Neural cell (in vitro differentiated cells): ENCODE measurements at regions not wholly inside any gene's neighbourhood (a gene's known extent, or its start where the extent isn't known, plus 50 kb on each side); places are given as distances from the start of the nearest gene placed in this dataset.

Experiments used
- H2AFZ ChIP-seq: fragments of 200-600, 300-800 bp; sonication (generic), shearing (Covaris generic); 2 replicates; pipeline ENCODE4 v1.6.0; 2014; ENCODE audit warnings: low read depth, mild to moderate bottlenecking, antibody characterized with exemption, low read length, moderate library complexity
- H3F3A ChIP-seq: fragments of 200-600 bp; shearing (Covaris generic); 2 replicates; pipeline ENCODE4 v1.6.1; 2016; ENCODE audit warnings: mild to moderate bottlenecking, moderate library complexity, mixed read lengths, antibody characterized with exemption, low read length; ENCODE audit not compliant: insufficient read depth, poor library complexity, severe bottlenecking
- H3K27ac ChIP-seq: fragments of 200-600, 300-800 bp; sonication (generic), shearing (Covaris generic); 2 replicates; pipeline ENCODE4 v1.5.1; 2014; ENCODE audit warnings: mild to moderate bottlenecking, low read length, moderate library complexity
- H3K27me3 ChIP-seq: fragments of 300-800, 200-600 bp; sonication (generic), shearing (Covaris generic); 2 replicates; pipeline ENCODE4 v1.6.0; 2014; ENCODE audit warnings: mild to moderate bottlenecking, low read depth, low read length, moderate library complexity; ENCODE audit not compliant: insufficient read depth
- H3K36me3 ChIP-seq: fragments of 300-800, 200-600 bp; sonication (generic), shearing (Covaris generic); 2 replicates; pipeline ENCODE4 v1.5.1; 2014; ENCODE audit warnings: mild to moderate bottlenecking, antibody characterized with exemption, low read length, moderate library complexity; ENCODE audit not compliant: insufficient read depth
- H3K4me2 ChIP-seq: fragments of 300-800, 200-600 bp; sonication (generic), shearing (Covaris generic); 2 replicates; pipeline ENCODE4 v1.6.0; 2014; ENCODE audit warnings: mild to moderate bottlenecking, low read length
- H3K4me3 ChIP-seq: fragments of 300-800, 200-600 bp; sonication (generic), shearing (Covaris generic); 2 replicates; pipeline ENCODE4 v1.5.1; 2014; ENCODE audit warnings: mild to moderate bottlenecking, low read length, moderate library complexity
- H3K79me2 ChIP-seq: fragments of 200-600 bp; shearing (Covaris generic); replicated peaks from 2 replicates; pipeline ENCODE4 v1.6.0; 2014; ENCODE audit warnings: mild to moderate bottlenecking, low read length, moderate library complexity; ENCODE audit not compliant: insufficient read depth
- H3K9ac ChIP-seq: fragments of 300-800, 200-600 bp; sonication (generic), shearing (Covaris generic); 2 replicates; pipeline ENCODE4 v1.6.1; 2016; ENCODE audit warnings: mild to moderate bottlenecking, low read length, mixed read lengths
- H3K9me2 ChIP-seq: fragments of 200-600 bp; shearing (Covaris generic); 2 replicates; pipeline ENCODE4 v1.6.1; 2016; ENCODE audit warnings: mild to moderate bottlenecking, low read length, mixed read lengths; ENCODE audit not compliant: insufficient read depth
- H3K9me3 ChIP-seq: fragments of 200-600, 300-800 bp; sonication (generic), shearing (Covaris generic); 2 replicates; pipeline ENCODE4 v1.6.1; 2016; ENCODE audit warnings: mild to moderate bottlenecking, mixed run types, low read length, moderate library complexity, mixed read lengths
- H4K20me1 ChIP-seq: fragments of 200-600 bp; shearing (Covaris generic); 2 replicates; pipeline ENCODE4 v1.6.1; 2016; ENCODE audit warnings: mild to moderate bottlenecking, mixed run types; ENCODE audit not compliant: insufficient read depth
- POLR2AphosphoS5 ChIP-seq: IDR thresholded peaks from 2 replicates; pipeline ENCODE4 v1.6.1; 2012
- RAD21 ChIP-seq: fragments of 450-650 bp; conservative IDR thresholded peaks from 2 replicates; pipeline ENCODE4 v1.6.1; 2014; ENCODE audit warnings: antibody characterized with exemption, mild to moderate bottlenecking, moderate library complexity
- REST ChIP-seq: IDR thresholded peaks from 2 replicates; pipeline ENCODE4 v1.6.1; 2012; ENCODE audit warnings: borderline replicate concordance
- SMC3 ChIP-seq: fragments of 450-650 bp; conservative IDR thresholded peaks from 2 replicates; pipeline ENCODE4 v1.6.1; 2014; ENCODE audit warnings: antibody characterized with exemption, mild to moderate bottlenecking, moderate library complexity; ENCODE audit not compliant: poor library complexity
- TAF1 ChIP-seq: IDR thresholded peaks from 2 replicates; pipeline ENCODE4 v1.6.1; 2012; ENCODE audit warnings: low read depth
- TF ChIP-seq, protein P1 (sequence below): fragments of 450-650 bp; IDR thresholded peaks from 2 replicates; pipeline ENCODE4 v1.5.1; 2014; ENCODE audit warnings: antibody characterized with exemption, mild to moderate bottlenecking, moderate library complexity; ENCODE audit not compliant: poor library complexity, severe bottlenecking

DNA sequence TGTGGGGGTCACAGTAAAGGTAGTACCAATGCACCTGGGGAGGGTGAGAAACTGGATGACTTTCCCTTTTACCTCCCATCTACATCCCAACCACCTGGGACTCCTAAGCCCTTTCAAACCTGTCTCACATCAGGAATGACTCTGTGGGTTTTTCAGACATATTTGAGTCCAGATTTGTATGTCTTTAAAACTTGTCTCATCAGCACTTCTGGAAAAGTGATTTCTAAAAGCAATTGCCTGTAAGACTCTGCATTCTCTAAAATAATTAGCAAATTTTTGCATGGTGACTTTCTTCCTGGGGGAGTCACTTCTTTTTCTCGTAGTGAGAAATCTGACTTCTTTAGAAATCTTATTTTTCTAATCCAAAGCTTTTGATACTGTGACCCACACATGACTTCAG, 1553.0 kb upstream of the PIK3C3 start:
- Histone ChIP-seq H3K27ac (no peak overlapping the region), H3K4me2 (no peak overlapping the region), H3K36me3 (no peaks in the 10 kb centered on the region), H3K9me3 (no peaks in the 10 kb centered on the region), H3K4me3 (no peak overlapping the region), H3K79me2 (no peaks in the 10 kb centered on the region), H2AFZ (no peak overlapping the region), H4K20me1 (no peaks in the 10 kb centered on the region), H3K27me3 (no peaks in the 10 kb centered on the region), H3F3A (no peaks in the 10 kb centered on the region), H3K9me2 (no peaks in the 10 kb centered on the region), H3K9ac (no peak overlapping the region)
- TF ChIP-seq, protein P1, sequence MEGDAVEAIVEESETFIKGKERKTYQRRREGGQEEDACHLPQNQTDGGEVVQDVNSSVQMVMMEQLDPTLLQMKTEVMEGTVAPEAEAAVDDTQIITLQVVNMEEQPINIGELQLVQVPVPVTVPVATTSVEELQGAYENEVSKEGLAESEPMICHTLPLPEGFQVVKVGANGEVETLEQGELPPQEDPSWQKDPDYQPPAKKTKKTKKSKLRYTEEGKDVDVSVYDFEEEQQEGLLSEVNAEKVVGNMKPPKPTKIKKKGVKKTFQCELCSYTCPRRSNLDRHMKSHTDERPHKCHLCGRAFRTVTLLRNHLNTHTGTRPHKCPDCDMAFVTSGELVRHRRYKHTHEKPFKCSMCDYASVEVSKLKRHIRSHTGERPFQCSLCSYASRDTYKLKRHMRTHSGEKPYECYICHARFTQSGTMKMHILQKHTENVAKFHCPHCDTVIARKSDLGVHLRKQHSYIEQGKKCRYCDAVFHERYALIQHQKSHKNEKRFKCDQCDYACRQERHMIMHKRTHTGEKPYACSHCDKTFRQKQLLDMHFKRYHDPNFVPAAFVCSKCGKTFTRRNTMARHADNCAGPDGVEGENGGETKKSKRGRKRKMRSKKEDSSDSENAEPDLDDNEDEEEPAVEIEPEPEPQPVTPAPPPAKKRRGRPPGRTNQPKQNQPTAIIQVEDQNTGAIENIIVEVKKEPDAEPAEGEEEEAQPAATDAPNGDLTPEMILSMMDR: no peak
- no peak for TF ChIP-seq SMC3
- no peak for TF ChIP-seq RAD21
- no peak for TF ChIP-seq REST
- no peak for TF ChIP-seq TAF1
- no peak for TF ChIP-seq POLR2AphosphoS5

- no peak overlapping the region for H3K9ac ChIP-seq
- H3K9me2 ChIP-seq: no peaks in the 10 kb centered on the region
These were observed 1566.9 kb upstream of the PIK3C3 start for GRCh38 chr18:40388121-40388520.

More at GRCh38 chr18:40388121-40388520, 1566.9 kb upstream of the PIK3C3 start:
- Histone ChIP-seq H3F3A (no peaks in the 10 kb centered on the region), H3K9me3 (no peaks in the 10 kb centered on the region), H4K20me1 (no peaks in the 10 kb centered on the region), H3K27me3 (no peaks in the 10 kb centered on the region), H3K79me2 (no peaks in the 10 kb centered on the region), H2AFZ (no peak overlapping the region), H3K4me2 (no peak overlapping the region), H3K36me3 (no peaks in the 10 kb centered on the region), H3K27ac (no peak overlapping the region), H3K4me3 (no peak overlapping the region)
- no peak for TF ChIP-seq TAF1
- no peak for TF ChIP-seq REST
